Endodermal cell (in vitro differentiated cells): ENCODE measurements at regions not wholly inside any gene's neighbourhood (a gene's known extent, or its start where the extent isn't known, plus 50 kb on each side); places are given as distances from the start of the nearest gene placed in this dataset.

Experiments
- DNase-seq: peaks from one replicate; pipeline ENCODE4 v3.0.0-alpha.2; 2017
- H3K27ac ChIP-seq: 2 replicates; pipeline ENCODE4 v1.5.1; 2013; ENCODE audit warnings: mild to moderate bottlenecking, low read depth, low read length, moderate library complexity
- H3K27me3 ChIP-seq: 2 replicates; pipeline ENCODE4 v1.6.1; 2013; ENCODE audit warnings: mild to moderate bottlenecking, low read length, moderate library complexity; ENCODE audit not compliant: insufficient read depth, control insufficient read depth, poor library complexity, severe bottlenecking
- H3K36me3 ChIP-seq: 2 replicates; pipeline ENCODE4 v1.7.0; 2013; ENCODE audit warnings: mild to moderate bottlenecking, low read length, moderate library complexity; ENCODE audit not compliant: control insufficient read depth, insufficient read depth
- H3K4me1 ChIP-seq: one replicate; pipeline ENCODE4 v1.7.0; 2013; ENCODE audit warnings: low read length; ENCODE audit not compliant: control insufficient read depth, insufficient read depth
- H3K4me3 ChIP-seq: 2 replicates; pipeline ENCODE4 v1.5.1; 2013; ENCODE audit warnings: mild to moderate bottlenecking, low read length, moderate library complexity
- H3K9ac ChIP-seq: 2 replicates; pipeline ENCODE4 v1.6.1; 2013; ENCODE audit warnings: mild to moderate bottlenecking, low read length, moderate library complexity; ENCODE audit not compliant: poor library complexity, severe bottlenecking; ENCODE audit errors: extremely low read depth
- H3K9me3 ChIP-seq: 2 replicates; pipeline ENCODE4 v1.6.1; 2013; ENCODE audit warnings: mild to moderate bottlenecking, low read length, moderate library complexity; ENCODE audit not compliant: control insufficient read depth
- H3K27ac Mint-ChIP-seq: 2 replicates; pipeline ENCODE4 v1.8.0; 2020; ENCODE audit warnings: mixed read lengths
- H3K27me3 Mint-ChIP-seq: 2 replicates; pipeline ENCODE4 v1.8.0; 2021; ENCODE audit warnings: mild to moderate bottlenecking, mixed read lengths; ENCODE audit not compliant: insufficient read depth
- H3K36me3 Mint-ChIP-seq: 2 replicates; pipeline ENCODE4 v1.8.0; 2020; ENCODE audit warnings: low read depth, mixed read lengths
- H3K4me1 Mint-ChIP-seq: 2 replicates; pipeline ENCODE4 v1.8.0; 2020; ENCODE audit warnings: mixed read lengths
- H3K4me3 Mint-ChIP-seq: 2 replicates; pipeline ENCODE4 v1.8.0; 2020; ENCODE audit warnings: mild to moderate bottlenecking, moderate library complexity, mixed read lengths
- H3K9me3 Mint-ChIP-seq: 2 replicates; pipeline ENCODE4 v1.8.0; 2020; ENCODE audit warnings: mild to moderate bottlenecking, mixed read lengths
- WGBS, 2 experiments: methylation state at CpG; one replicate each; pipeline versions ENCODE4 v1.1.5 to v1.1.7; 2013; ENCODE audit warnings: missing lambda C conversion rate in 2 of 2, mixed read lengths in 1 of 2; ENCODE audit not compliant: insufficient coverage in 1 of 2, insufficient read length in 1 of 2; 5-methylcytosine and 5-hydroxymethylcytosine counted together
- TF ChIP-seq, protein P1 (sequence below): fragments of 200-600 bp; sonication (generic); conservative IDR thresholded peaks from 2 replicates; pipeline ENCODE4 v1.5.0; 2021; ENCODE audit warnings: antibody characterized with exemption, mild to moderate bottlenecking

DNA sequence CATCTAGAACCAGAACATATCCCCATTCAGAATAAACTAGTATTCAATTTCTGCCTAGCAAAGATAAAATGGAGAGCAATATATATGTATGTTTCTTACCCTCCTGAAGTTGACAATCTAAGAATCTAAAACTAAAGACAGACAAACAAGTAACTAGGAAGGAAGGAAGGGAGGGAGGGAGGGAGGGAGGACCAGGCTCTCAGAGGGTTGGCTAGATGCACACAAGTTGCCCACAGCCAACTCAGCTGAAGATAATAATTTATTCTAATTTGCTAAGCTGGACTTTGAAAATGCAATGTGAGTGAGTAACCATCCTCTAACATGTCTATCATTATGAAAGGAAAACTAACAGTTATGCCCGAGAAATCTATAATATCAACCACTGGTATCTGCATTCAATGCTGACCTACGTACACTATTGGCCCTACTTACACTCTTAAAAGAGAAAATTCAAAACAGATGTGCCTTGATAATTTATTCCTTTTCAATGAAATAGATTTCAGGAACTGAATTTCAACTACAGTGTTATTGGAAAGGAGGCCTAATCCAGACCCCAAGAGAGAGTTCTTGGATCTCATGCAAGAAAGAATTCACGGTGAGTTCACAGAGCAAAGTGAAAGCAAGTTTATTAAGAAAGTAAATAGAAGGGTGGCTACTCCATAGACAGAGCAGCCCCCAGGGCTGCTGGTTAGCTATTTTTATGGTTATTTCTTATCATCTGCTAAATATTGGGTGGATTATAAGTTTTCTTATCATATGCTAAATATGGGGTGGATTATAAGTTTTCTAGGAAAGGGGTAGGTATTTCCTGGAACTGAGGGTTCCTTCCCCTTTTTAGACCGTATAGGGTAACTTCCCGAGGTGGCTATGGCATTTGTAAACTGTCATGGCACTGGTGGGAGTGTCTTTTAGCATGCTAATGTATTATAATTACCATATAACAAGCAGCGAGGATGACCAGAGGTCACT is 288.5 kb upstream of the SLC39A10 start:
- no peaks in the 10 kb centered on the region for H3K27me3 ChIP-seq
- H3K27ac Mint-ChIP-seq, result no peak overlapping the region
- H3K27me3 Mint-ChIP-seq, result no peaks in the 10 kb centered on the region
- H3K4me1 ChIP-seq, result no peaks in the 10 kb centered on the region
- WGBS, 2 experiments, result 86 to 91% methylated on average over 2 to 4 of the region's 6 CpGs
- no peaks in the 10 kb centered on the region for H3K9me3 Mint-ChIP-seq
- no peak overlapping the region for H3K4me3 ChIP-seq
- TF ChIP-seq, protein P1, sequence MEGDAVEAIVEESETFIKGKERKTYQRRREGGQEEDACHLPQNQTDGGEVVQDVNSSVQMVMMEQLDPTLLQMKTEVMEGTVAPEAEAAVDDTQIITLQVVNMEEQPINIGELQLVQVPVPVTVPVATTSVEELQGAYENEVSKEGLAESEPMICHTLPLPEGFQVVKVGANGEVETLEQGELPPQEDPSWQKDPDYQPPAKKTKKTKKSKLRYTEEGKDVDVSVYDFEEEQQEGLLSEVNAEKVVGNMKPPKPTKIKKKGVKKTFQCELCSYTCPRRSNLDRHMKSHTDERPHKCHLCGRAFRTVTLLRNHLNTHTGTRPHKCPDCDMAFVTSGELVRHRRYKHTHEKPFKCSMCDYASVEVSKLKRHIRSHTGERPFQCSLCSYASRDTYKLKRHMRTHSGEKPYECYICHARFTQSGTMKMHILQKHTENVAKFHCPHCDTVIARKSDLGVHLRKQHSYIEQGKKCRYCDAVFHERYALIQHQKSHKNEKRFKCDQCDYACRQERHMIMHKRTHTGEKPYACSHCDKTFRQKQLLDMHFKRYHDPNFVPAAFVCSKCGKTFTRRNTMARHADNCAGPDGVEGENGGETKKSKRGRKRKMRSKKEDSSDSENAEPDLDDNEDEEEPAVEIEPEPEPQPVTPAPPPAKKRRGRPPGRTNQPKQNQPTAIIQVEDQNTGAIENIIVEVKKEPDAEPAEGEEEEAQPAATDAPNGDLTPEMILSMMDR, result no peak
- no peak overlapping the region for H3K27ac ChIP-seq
- H3K4me3 Mint-ChIP-seq, result no peak overlapping the region
- no peak overlapping the region for H3K9ac ChIP-seq
- H3K36me3 ChIP-seq, result no peaks in the 10 kb centered on the region
- no peaks in the 10 kb centered on the region for H3K9me3 ChIP-seq
- no peak for DNase-seq
- H3K4me1 Mint-ChIP-seq, result no peaks in the 10 kb centered on the region
- no peaks in the 10 kb centered on the region for H3K36me3 Mint-ChIP-seq

DNA sequence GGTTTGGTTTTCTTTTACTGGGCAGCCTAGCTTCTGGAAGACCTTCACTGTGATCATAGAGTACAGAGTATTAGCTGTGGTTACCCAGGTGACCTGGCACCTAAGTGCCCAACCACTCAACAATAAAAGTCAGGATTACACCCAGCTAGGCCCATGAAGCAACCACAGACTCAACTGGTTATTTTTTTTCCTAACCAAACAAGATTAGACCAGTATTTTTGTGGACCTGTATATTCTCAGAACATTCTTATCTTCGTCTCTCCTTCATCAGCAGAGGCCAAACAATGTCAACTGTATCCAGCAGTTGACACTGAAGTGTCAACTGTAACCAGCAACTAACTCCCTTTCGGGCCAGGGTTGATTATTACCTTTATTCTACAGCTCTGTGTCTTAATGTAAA is 289.2 kb upstream of the SLC39A10 start:
- Histone ChIP-seq H3K27me3 (no peaks in the 10 kb centered on the region), H3K9ac (no peak overlapping the region), H3K4me3 (no peak overlapping the region), H3K36me3 (no peaks in the 10 kb centered on the region), H3K27ac (no peak overlapping the region), H3K9me3 (no peaks in the 10 kb centered on the region), H3K4me1 (no peaks in the 10 kb centered on the region)
- no peaks in the 10 kb centered on the region for H3K9me3 Mint-ChIP-seq
- H3K36me3 Mint-ChIP-seq, result no peaks in the 10 kb centered on the region
- DNase-seq, result no peak
- no peaks in the 10 kb centered on the region for H3K27me3 Mint-ChIP-seq
- no peak overlapping the region for H3K4me3 Mint-ChIP-seq
- WGBS, 2 experiments, result 73 to 83% methylated on average over 1 to 2 of the region's 2 CpGs
- no peaks in the 10 kb centered on the region for H3K4me1 Mint-ChIP-seq
- TF ChIP-seq, protein P1, result no peak
- no peak overlapping the region for H3K27ac Mint-ChIP-seq

DNA sequence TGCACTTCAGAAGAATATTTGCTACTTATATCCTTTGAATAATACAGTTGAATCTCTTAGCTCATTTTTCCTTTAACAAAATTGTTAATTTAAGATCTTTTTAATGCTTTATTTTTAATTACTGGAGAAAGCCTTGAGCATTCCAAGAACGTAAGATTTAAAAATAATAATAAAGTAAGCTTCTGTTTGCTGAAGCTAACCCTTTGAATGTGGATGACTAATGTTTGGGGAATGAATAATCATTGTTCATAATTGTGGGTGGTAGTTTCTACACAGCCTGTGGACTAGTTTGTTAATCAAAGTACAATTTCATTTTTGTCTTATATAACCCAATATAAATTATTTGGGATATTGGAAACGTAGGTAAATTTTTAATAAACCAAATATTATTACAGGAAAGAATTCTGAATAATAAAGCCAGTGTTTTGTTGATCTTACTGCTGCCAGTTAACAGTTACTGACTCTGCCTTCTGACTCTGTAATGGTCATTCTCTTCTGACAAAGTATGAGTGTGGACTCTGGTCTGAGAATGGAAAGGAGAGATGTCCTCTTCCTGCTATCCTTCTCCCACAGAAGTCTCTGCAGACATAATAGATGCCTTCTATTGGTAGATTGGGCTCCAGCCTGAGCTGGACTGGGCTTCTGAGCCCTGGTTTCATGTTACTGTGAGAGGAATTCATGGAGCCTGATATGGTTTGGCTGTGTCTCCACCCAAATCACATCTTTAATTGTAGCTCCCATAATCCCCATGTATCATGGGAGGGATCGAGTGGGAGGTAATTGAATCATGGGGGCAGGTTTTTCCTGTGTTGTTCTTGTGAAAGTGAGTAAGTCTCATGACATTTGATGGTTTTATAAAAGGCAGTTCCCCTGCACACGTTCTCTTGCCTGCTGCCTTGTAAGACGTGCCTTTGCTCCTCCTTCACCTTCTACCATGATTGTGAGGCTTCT is 292.7 kb upstream of the SLC39A10 start:
- no peak overlapping the region for H3K9ac ChIP-seq
- no peak overlapping the region for H3K4me3 ChIP-seq
- H3K36me3 ChIP-seq, result no peaks in the 10 kb centered on the region
- no peaks in the 10 kb centered on the region for H3K4me1 ChIP-seq
- H3K9me3 ChIP-seq, result no peaks in the 10 kb centered on the region
- 88 to 94% methylated on average over 2 to 4 of the region's 5 CpGs for WGBS, 2 experiments
- TF ChIP-seq, protein P1, result no peak
- H3K4me3 Mint-ChIP-seq, result no peak overlapping the region
- H3K27me3 ChIP-seq, result no peaks in the 10 kb centered on the region
- H3K27me3 Mint-ChIP-seq, result no peaks in the 10 kb centered on the region
- H3K27ac Mint-ChIP-seq, result no peak overlapping the region
- no peaks in the 10 kb centered on the region for H3K4me1 Mint-ChIP-seq
- H3K9me3 Mint-ChIP-seq, result no peaks in the 10 kb centered on the region
- H3K27ac ChIP-seq, result no peak overlapping the region
- no peak for DNase-seq
- no peaks in the 10 kb centered on the region for H3K36me3 Mint-ChIP-seq
